K562 (cell line): ENCODE measurements at regions not wholly inside any gene's neighbourhood (a gene's known extent, or its start where the extent isn't known, plus 50 kb on each side); places are given as distances from the start of the nearest gene placed in this dataset.

ENCODE experiments used
- ATAC-seq: fragments of 200-7000 bp; cut with Tn5 transposase; 3 replicates; pipeline ENCODE4 v1.9.1; 2020; ENCODE audit warnings: moderate library complexity
- BruUV-seq: library from RNA; stranded (reverse); fragments of 400-500 nt; replicated peaks from 2 replicates; lab custom pipeline; 2021; lab: Mats Ljungman, UMichigan
- CTCF ChIA-PET: fragments of 300-600 bp; formaldehyde crosslinking; extraction: SDS; loops from one replicate; lab custom pipeline; 2021; ENCODE audit warnings: low intra/inter-chr PET ratio; lab: Yijun Ruan, JAX
- POLR2A ChIA-PET: fragments of 300-600, 350-650 bp; sonication (Branson Sonifier 250); formaldehyde crosslinking; extraction: SDS; loops from one replicate; lab custom pipeline; 2021; ENCODE audit warnings: antibody characterized with exemption, inconsistent platforms; lab: Yijun Ruan, JAX
- DNase-seq, 4 experiments: peaks; one replicate each; pipeline versions ENCODE4 v3.0.0 to v3.0.0-alpha.2; 2011 to 2018; ENCODE audit warnings: low spot score in 3 of 4, mixed read lengths in 3 of 4; ENCODE audit errors: extremely low read depth in 1 of 4
- FAIRE-seq: peaks from 2 replicates; lab custom pipeline; 2011; peaks lifted over from hg19 to GRCh38; lab: Jason Lieb, UNC
- H2AFZ ChIP-seq: 2 replicates; pipeline ENCODE4 v1.6.0; 2011; ENCODE audit warnings: low read depth, low read length, control low read depth, inconsistent platforms
- H3K27ac ChIP-seq: fragments of 200-600 bp; 3 replicates; pipeline ENCODE4 v1.8.0; 2011; ENCODE audit warnings: low read depth, mild to moderate bottlenecking, control low read depth, inconsistent platforms, low read length, moderate library complexity, mixed read lengths; ENCODE audit errors: extremely low read depth
- H3K27me3 ChIP-seq, 2 experiments: fragments of 300-600 bp in 1 of 2; 2 replicates in 1 of 2; 3 replicates in 1 of 2; pipeline versions ENCODE4 v1.6.0 to v1.8.0; 2011; ENCODE audit warnings: inconsistent platforms in 2 of 2, low read length in 2 of 2, mild to moderate bottlenecking in 1 of 2, mixed read lengths in 1 of 2, moderate library complexity in 1 of 2; ENCODE audit not compliant: control insufficient read depth in 2 of 2, insufficient read depth in 2 of 2
- H3K36me3 ChIP-seq: fragments of 300-600 bp; 3 replicates; pipeline ENCODE4 v1.8.0; 2011; ENCODE audit warnings: mild to moderate bottlenecking, low read length, inconsistent platforms; ENCODE audit not compliant: control insufficient read depth, insufficient read depth
- H3K4me1 ChIP-seq, 2 experiments: fragments of 200-600 bp in 1 of 2; replicated peaks in 1 of 2; 2 replicates in 1 of 2; 3 replicates in 1 of 2; pipeline versions ENCODE4 v1.5.1 to v1.8.0; 2011; ENCODE audit warnings: inconsistent platforms in 2 of 2, low read length in 2 of 2, mild to moderate bottlenecking in 1 of 2, mixed read lengths in 1 of 2, moderate library complexity in 1 of 2; ENCODE audit not compliant: control insufficient read depth in 2 of 2, insufficient read depth in 2 of 2
- H3K4me2 ChIP-seq: 2 replicates; pipeline ENCODE4 v1.6.1; 2011; ENCODE audit warnings: low read length, control low read depth, inconsistent platforms, mixed read lengths; ENCODE audit not compliant: insufficient read depth
- H3K4me3 ChIP-seq: fragments of 200-600 bp; sonication (generic), shearing (Covaris generic); 2 replicates; pipeline ENCODE4 v1.5.1; 2016; ENCODE audit warnings: control low read depth, inconsistent platforms
- H3K79me2 ChIP-seq: fragments of 200-600 bp; 3 replicates; pipeline ENCODE4 v1.8.0; 2011; ENCODE audit warnings: low read length, inconsistent platforms; ENCODE audit not compliant: control insufficient read depth, insufficient read depth
- H3K9ac ChIP-seq, 2 experiments: 2 replicates each; pipeline versions ENCODE4 v1.6.0 to v1.6.1; 2011; ENCODE audit warnings: low read depth in 2 of 2, low read length in 2 of 2, control low read depth in 1 of 2, inconsistent platforms in 1 of 2, mild to moderate bottlenecking in 1 of 2, mixed read lengths in 1 of 2; ENCODE audit not compliant: insufficient read depth in 1 of 2
- H3K9me1 ChIP-seq: one replicate; pipeline ENCODE4 v1.6.0; 2011; ENCODE audit warnings: inconsistent platforms, mild to moderate bottlenecking, low read length, moderate library complexity; ENCODE audit not compliant: control insufficient read depth, insufficient read depth
- H3K9me3 ChIP-seq: replicated peaks from 2 replicates; pipeline ENCODE4 v1.5.1; 2011; ENCODE audit warnings: low read depth, low read length, inconsistent platforms; ENCODE audit not compliant: control insufficient read depth, insufficient read depth
- H4K20me1 ChIP-seq: replicated peaks from 2 replicates; pipeline ENCODE4 v1.6.1; 2011; ENCODE audit warnings: low read length, inconsistent platforms, mixed read lengths; ENCODE audit not compliant: control insufficient read depth, insufficient read depth
- NFE2 ChIP-seq: IDR thresholded peaks from 2 replicates; pipeline ENCODE4 v1.6.1; 2014; ENCODE audit warnings: antibody characterized with exemption, low read depth
- PCBP2 ChIP-seq: fragments of 200-400 bp; formaldehyde crosslinking; IDR thresholded peaks from 2 replicates; pipeline ENCODE4 v1.6.1; 2018; ENCODE audit warnings: low read length, low read depth, mild to moderate bottlenecking, moderate library complexity; ENCODE audit not compliant: poor library complexity, severe bottlenecking
- THAP12 ChIP-seq: fragments of 250-450 bp; sonication (Bioruptor Pico); IDR thresholded peaks from 2 replicates; pipeline ENCODE4 v1.9.0; 2021; ENCODE audit warnings: mild to moderate bottlenecking, inconsistent platforms
- ZC3H8 ChIP-seq: fragments of 450-650 bp; IDR thresholded peaks from 2 replicates; pipeline ENCODE4 v1.6.1; 2017
- ZNF511 ChIP-seq: sonication (generic); formaldehyde crosslinking; IDR thresholded peaks from 2 replicates; pipeline ENCODE4 v1.8.0; 2022; ENCODE audit warnings: mild to moderate bottlenecking, missing genetic modification reagents
- WGBS: fragments of 100-300 bp; shearing (Covaris generic); methylation state at CpG from one replicate; pipeline ENCODE4 v1.1.6; 2016; ENCODE audit warnings: low coverage, mixed read lengths; ENCODE audit not compliant: insufficient coverage; ENCODE audit errors: missing lambda C conversion rate; 5-methylcytosine and 5-hydroxymethylcytosine counted together
- in situ Hi-C: fragments of 300-500 bp; cut with MboI; formaldehyde crosslinking; loops from 4 replicates; pipeline ENCODE4 v1.15.0; 2018; ENCODE audit warnings: inconsistent platforms, mixed read lengths
- intact Hi-C: fragments of 100-400 bp; cut with micrococcal nuclease; formaldehyde crosslinking; loops from 2 replicates; pipeline ENCODE4 v1.14.2; 2022

GRCh38 chr22:34129691-34130486 lies 209.6 kb upstream of the LARGE1 start:
- no peak overlapping the region for H3K4me3 ChIP-seq
- intact Hi-C loops: no loop called here
- FAIRE-seq (no peak), DNase-seq (no peak), ATAC-seq (no peak)
- BruUV-seq: no TSS peak
- no peak overlapping the region for H3K9ac ChIP-seq
- no peaks in the 10 kb centered on the region for H3K9me1 ChIP-seq
- no peaks in the 10 kb centered on the region for H3K79me2 ChIP-seq
- H3K36me3 ChIP-seq: no peaks in the 10 kb centered on the region
- H3K4me1 ChIP-seq: no peaks in the 10 kb centered on the region
- no peak overlapping the region for H2AFZ ChIP-seq
- H3K4me2 ChIP-seq: no peak overlapping the region
- no peaks in the 10 kb centered on the region for H4K20me1 ChIP-seq
- H3K27me3 ChIP-seq: no peaks in the 10 kb centered on the region
- 0% methylated on average over 4 of the region's 4 CpGs for WGBS
- ChIA-PET CTCF (no interaction called here), POLR2A (no interaction called here)
- no peak overlapping the region for H3K27ac ChIP-seq
- in situ Hi-C loops: no loop called here
- H3K9me3 ChIP-seq: no peaks in the 10 kb centered on the region
- TF ChIP-seq ZC3H8 (no peak), THAP12 (no peak), NFE2 (no peak), PCBP2 (no peak), ZNF511 (CRISPR knock-in tag) (no peak)
